ENCODE measurements at regions not wholly inside any gene's neighbourhood (a gene's known extent, or its start where the extent isn't known, plus 50 kb on each side); places are given as distances from the start of the nearest gene placed in this dataset.

DNA sequence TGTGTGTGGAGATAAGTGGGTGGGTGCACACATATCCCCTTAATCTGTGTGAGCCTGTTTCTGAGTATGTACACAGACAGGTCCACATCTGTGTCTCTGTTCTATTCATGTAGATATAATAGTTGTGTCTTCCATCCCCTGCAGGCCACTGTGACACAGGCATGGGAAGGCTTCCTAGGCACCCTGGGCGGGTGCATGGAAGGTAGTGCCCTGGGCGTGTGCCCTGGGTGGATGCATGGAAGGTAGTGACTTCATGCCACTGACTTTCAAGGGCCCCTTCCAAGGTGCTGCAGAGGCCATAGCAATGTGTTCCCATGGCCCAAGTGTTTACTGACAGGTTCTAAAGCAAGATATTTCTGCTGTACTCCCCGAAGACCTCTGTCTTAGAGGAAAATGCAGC is 462.5 kb upstream of the HS6ST1 start:
- Mint-ChIP-seq H3K4me1 (ENCODE audit: low read depth, unreplicated experiment) (no peaks in the 10 kb centered on the region), H3K36me3 (ENCODE audit: insufficient read depth, unreplicated experiment) (no peaks in the 10 kb centered on the region), H3K27me3 (ENCODE audit: insufficient read depth, unreplicated experiment) (peaks cover 9% of the 10 kb centered on the region), H3K9me3 (ENCODE audit: unreplicated experiment) (no peaks in the 10 kb centered on the region), H3K4me3 (ENCODE audit: unreplicated experiment) (no peak overlapping the region), H3K27ac (ENCODE audit: unreplicated experiment) (no peak overlapping the region)
- TF ChIP-seq CTCF (IDR thresholded peaks at IDR 0.05; ENCODE audit: insufficient read depth in 1 of 2, low read depth in 1 of 2, low read length in 1 of 2, severe bottlenecking in 1 of 2, unreplicated experiment in 1 of 2) = no peak
- POLR2A ChIA-PET = no interaction called here
- intact Hi-C loops (cut with micrococcal nuclease; ENCODE audit: unreplicated experiment) = no loop called here
- no peak for DNase-seq
- Histone ChIP-seq H3K4me1 (no peaks in the 10 kb centered on the region; the same call in 1 of the 2 replicates), H3K4me3 (ENCODE audit: low read depth, low read length) (no peak overlapping the region), H3K9me3 (no peaks in the 10 kb centered on the region), H3K27me3 (replicated peaks; ENCODE audit: control insufficient read depth, insufficient read depth, low read length) (no peaks in the 10 kb centered on the region; the same call in 1 of the 2 replicates), H3K36me3 (ENCODE audit: control insufficient read depth, insufficient read depth, low read length) (no peaks in the 10 kb centered on the region; the same call in 1 of the 2 replicates)
- BruUV-seq (replicated peaks) = no TSS peak
- CTCF ChIA-PET = no interaction called here

DNA sequence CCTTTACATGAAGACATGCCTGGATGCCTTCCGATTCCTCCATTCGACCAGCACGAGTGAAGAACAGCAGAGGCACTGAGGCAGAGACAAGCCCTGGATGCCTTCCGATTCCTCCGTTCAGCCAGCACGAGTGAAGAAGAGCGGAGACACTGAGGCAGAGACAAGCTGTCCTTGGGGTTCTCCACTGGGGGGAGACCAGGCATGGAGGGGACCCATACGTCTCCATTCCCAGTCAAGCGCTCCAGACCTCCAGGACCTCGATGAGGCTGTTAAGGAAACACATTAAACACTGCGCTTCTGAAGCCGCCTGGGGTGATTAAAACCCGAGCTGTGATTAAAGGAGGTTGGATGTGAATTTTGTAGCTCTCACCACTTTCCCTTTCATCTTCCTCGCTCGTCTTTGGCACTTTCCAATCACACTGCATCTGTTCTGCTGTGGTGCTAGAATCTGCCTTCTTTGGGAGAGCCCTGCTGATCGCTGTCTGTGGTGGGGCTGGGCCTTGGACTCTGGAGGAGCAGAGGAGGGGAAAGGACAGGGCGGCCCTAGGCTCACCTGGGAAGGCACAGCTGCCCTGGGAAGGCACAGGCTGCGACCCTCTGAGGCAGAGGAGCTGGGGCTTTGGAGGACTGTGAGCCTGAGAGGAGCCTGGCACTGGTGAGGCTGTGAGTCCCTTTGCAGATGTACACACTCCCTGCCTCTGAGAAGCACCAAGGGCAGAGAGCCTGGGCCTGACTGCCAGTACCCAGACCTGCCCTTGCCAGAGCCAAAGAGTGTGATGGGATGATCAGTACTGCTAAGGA is 463.1 kb upstream of the HS6ST1 start:
- Histone ChIP-seq H3K9me3 (no peaks in the 10 kb centered on the region), H3K27me3 (replicated peaks; ENCODE audit: control insufficient read depth, insufficient read depth, low read length) (no peaks in the 10 kb centered on the region; the same call in 1 of the 2 replicates), H3K4me1 (no peaks in the 10 kb centered on the region; the same call in 1 of the 2 replicates), H3K4me3 (ENCODE audit: low read depth, low read length) (no peak overlapping the region), H3K36me3 (ENCODE audit: control insufficient read depth, insufficient read depth, low read length) (no peaks in the 10 kb centered on the region; the same call in 1 of the 2 replicates)
- Mint-ChIP-seq H3K27me3 (ENCODE audit: insufficient read depth, unreplicated experiment) (peaks cover 9% of the 10 kb centered on the region), H3K27ac (ENCODE audit: unreplicated experiment) (no peak overlapping the region), H3K36me3 (ENCODE audit: insufficient read depth, unreplicated experiment) (no peaks in the 10 kb centered on the region), H3K9me3 (ENCODE audit: unreplicated experiment) (no peaks in the 10 kb centered on the region), H3K4me3 (ENCODE audit: unreplicated experiment) (no peak overlapping the region), H3K4me1 (ENCODE audit: low read depth, unreplicated experiment) (no peaks in the 10 kb centered on the region)
- no peak for DNase-seq
- ChIA-PET CTCF (no interaction called here), POLR2A (no interaction called here)
- TF ChIP-seq CTCF (IDR thresholded peaks at IDR 0.05; ENCODE audit: insufficient read depth in 1 of 2, low read depth in 1 of 2, low read length in 1 of 2, severe bottlenecking in 1 of 2, unreplicated experiment in 1 of 2) = no peak
- no TSS peak for BruUV-seq (replicated peaks)
- intact Hi-C loops (cut with micrococcal nuclease; ENCODE audit: unreplicated experiment) = no loop called here

GRCh38 chr2:128782411-128783192 is 463.9 kb upstream of the HS6ST1 start:
- no peaks in the 10 kb centered on the region for H3K9me3 Mint-ChIP-seq (ENCODE audit: unreplicated experiment)
- Histone ChIP-seq H3K27me3 (replicated peaks; ENCODE audit: control insufficient read depth, insufficient read depth, low read length) (no peaks in the 10 kb centered on the region; the same call in 1 of the 2 replicates), H3K36me3 (ENCODE audit: control insufficient read depth, insufficient read depth, low read length) (no peaks in the 10 kb centered on the region; the same call in 1 of the 2 replicates), H3K4me3 (ENCODE audit: low read depth, low read length) (no peak overlapping the region), H3K4me1 (no peaks in the 10 kb centered on the region; the same call in 1 of the 2 replicates), H3K9me3 (no peaks in the 10 kb centered on the region)
- no peaks in the 10 kb centered on the region for H3K36me3 Mint-ChIP-seq (ENCODE audit: insufficient read depth, unreplicated experiment)
- POLR2A ChIA-PET = no interaction called here
- H3K27ac Mint-ChIP-seq (ENCODE audit: unreplicated experiment) = no peak overlapping the region
- no peak for TF ChIP-seq CTCF (IDR thresholded peaks at IDR 0.05; ENCODE audit: insufficient read depth in 1 of 2, low read depth in 1 of 2, low read length in 1 of 2, severe bottlenecking in 1 of 2, unreplicated experiment in 1 of 2)
- intact Hi-C loops (cut with micrococcal nuclease; ENCODE audit: unreplicated experiment) = no loop called here
- no peaks in the 10 kb centered on the region for H3K4me1 Mint-ChIP-seq (ENCODE audit: low read depth, unreplicated experiment)
- H3K27me3 Mint-ChIP-seq (ENCODE audit: insufficient read depth, unreplicated experiment) = peaks cover 9% of the 10 kb centered on the region
- no peak overlapping the region for H3K4me3 Mint-ChIP-seq (ENCODE audit: unreplicated experiment)
- DNase-seq = no peak
- no TSS peak for BruUV-seq (replicated peaks)
- CTCF ChIA-PET = no interaction called here

Measured in Caco-2 (cell line).